ENCODE measurements at regions not wholly inside any gene's neighbourhood (a gene's known extent, or its start where the extent isn't known, plus 50 kb on each side); places are given as distances from the start of the nearest gene placed in this dataset.

- Histone ChIP-seq H3K79me2 (ENCODE audit: control insufficient read depth, insufficient read depth, low read length) (no peaks in the 10 kb centered on the region), H3K9me1 (ENCODE audit: control insufficient read depth, extremely low read depth, insufficient read depth, low read length) (no peaks in the 10 kb centered on the region), H3K36me3 (ENCODE audit: control insufficient read depth in 2 of 2, extremely low read depth in 1 of 2, insufficient read depth in 2 of 2, low read length in 2 of 2) (no peaks in the 10 kb centered on the region), H3K9ac (ENCODE audit: control insufficient read depth, extremely low read depth, insufficient read depth, low read length) (no peak overlapping the region), H3K9me3 (ENCODE audit: control insufficient read depth, low read depth, low read length) (no peaks in the 10 kb centered on the region), H3K4me2 (ENCODE audit: control insufficient read depth, extremely low read depth, insufficient read depth, low read depth, low read length) (no peak overlapping the region), H2AFZ (ENCODE audit: control insufficient read depth, low read length) (no peak overlapping the region), H3K4me3 (ENCODE audit: control insufficient read depth in 2 of 3, extremely low read depth in 1 of 3, insufficient read depth in 2 of 3, low read depth in 1 of 3, low read length in 3 of 3) (no peak overlapping the region), H3K27me3 (ENCODE audit: control insufficient read depth, extremely low read depth, insufficient read depth, low read length) (peaks cover 16% of the 10 kb centered on the region), H4K20me1 (ENCODE audit: control insufficient read depth, extremely low read depth, insufficient read depth, low read length) (no peaks in the 10 kb centered on the region), H3K27ac (ENCODE audit: control insufficient read depth, insufficient read depth, low read length) (no peak overlapping the region), H3K4me1 (ENCODE audit: control insufficient read depth, extremely low read depth, insufficient read depth, low read length) (no peaks in the 10 kb centered on the region)
- DNase-seq (ENCODE audit: low read depth, low spot score) (no peak), FAIRE-seq (no peak)
- TF ChIP-seq EZH2 (IDR thresholded peaks at IDR 0.05; ENCODE audit: low read length) (no peak), CTCF (optimal IDR thresholded peaks at IDR 0.05 in 1 of 3, IDR thresholded peaks at IDR 0.05 in 1 of 3, conservative IDR thresholded peaks at IDR 0.05 in 1 of 3; ENCODE audit: extremely low read depth in 1 of 3, insufficient read depth in 2 of 3, low read length in 3 of 3) (no peak)
- dilution Hi-C loops (cut with MboI; ENCODE audit: extremely low pct_ligation_motif_present, low sequenced_read_pairs), result no loop called here
Observed at GRCh38 chr9:126062158-126062886, 264.3 kb upstream of the MVB12B start.

GRCh38 chr9:126063326-126063725 is 263.3 kb upstream of the MVB12B start:
- FAIRE-seq (no peak), DNase-seq (ENCODE audit: low read depth, low spot score) (no peak)
- H4K20me1 ChIP-seq (ENCODE audit: control insufficient read depth, extremely low read depth, insufficient read depth, low read length), result no peaks in the 10 kb centered on the region
- H3K9me3 ChIP-seq (ENCODE audit: control insufficient read depth, low read depth, low read length), result no peaks in the 10 kb centered on the region
- H3K79me2 ChIP-seq (ENCODE audit: control insufficient read depth, insufficient read depth, low read length), result no peaks in the 10 kb centered on the region
- no peak overlapping the region for H3K9ac ChIP-seq (ENCODE audit: control insufficient read depth, extremely low read depth, insufficient read depth, low read length)
- TF ChIP-seq CTCF (optimal IDR thresholded peaks at IDR 0.05 in 1 of 3, IDR thresholded peaks at IDR 0.05 in 1 of 3, conservative IDR thresholded peaks at IDR 0.05 in 1 of 3; ENCODE audit: extremely low read depth in 1 of 3, insufficient read depth in 2 of 3, low read length in 3 of 3) (no peak), EZH2 (IDR thresholded peaks at IDR 0.05; ENCODE audit: low read length) (no peak)
- H3K27ac ChIP-seq (ENCODE audit: control insufficient read depth, insufficient read depth, low read length), result no peak overlapping the region
- no peaks in the 10 kb centered on the region for H3K36me3 ChIP-seq (ENCODE audit: control insufficient read depth in 2 of 2, extremely low read depth in 1 of 2, insufficient read depth in 2 of 2, low read length in 2 of 2)
- no peak overlapping the region for H3K4me3 ChIP-seq (ENCODE audit: control insufficient read depth in 2 of 3, extremely low read depth in 1 of 3, insufficient read depth in 2 of 3, low read depth in 1 of 3, low read length in 3 of 3)
- no peaks in the 10 kb centered on the region for H3K9me1 ChIP-seq (ENCODE audit: control insufficient read depth, extremely low read depth, insufficient read depth, low read length)
- no peak overlapping the region for H3K4me2 ChIP-seq (ENCODE audit: control insufficient read depth, extremely low read depth, insufficient read depth, low read depth, low read length)
- dilution Hi-C loops (cut with MboI; ENCODE audit: extremely low pct_ligation_motif_present, low sequenced_read_pairs), result no loop called here
- H3K27me3 ChIP-seq (ENCODE audit: control insufficient read depth, extremely low read depth, insufficient read depth, low read length), result peaks cover 18% of the 10 kb centered on the region
- no peak overlapping the region for H2AFZ ChIP-seq (ENCODE audit: control insufficient read depth, low read length)
- no peaks in the 10 kb centered on the region for H3K4me1 ChIP-seq (ENCODE audit: control insufficient read depth, extremely low read depth, insufficient read depth, low read length)
